ENCODE measurements at regions not wholly inside any gene's neighbourhood (a gene's known extent, or its start where the extent isn't known, plus 50 kb on each side); places are given as distances from the start of the nearest gene placed in this dataset.

GRCh38 chr9:86637515-86637914, 283.3 kb upstream of the TUT7 start:
- TF ChIP-seq, protein P1, sequence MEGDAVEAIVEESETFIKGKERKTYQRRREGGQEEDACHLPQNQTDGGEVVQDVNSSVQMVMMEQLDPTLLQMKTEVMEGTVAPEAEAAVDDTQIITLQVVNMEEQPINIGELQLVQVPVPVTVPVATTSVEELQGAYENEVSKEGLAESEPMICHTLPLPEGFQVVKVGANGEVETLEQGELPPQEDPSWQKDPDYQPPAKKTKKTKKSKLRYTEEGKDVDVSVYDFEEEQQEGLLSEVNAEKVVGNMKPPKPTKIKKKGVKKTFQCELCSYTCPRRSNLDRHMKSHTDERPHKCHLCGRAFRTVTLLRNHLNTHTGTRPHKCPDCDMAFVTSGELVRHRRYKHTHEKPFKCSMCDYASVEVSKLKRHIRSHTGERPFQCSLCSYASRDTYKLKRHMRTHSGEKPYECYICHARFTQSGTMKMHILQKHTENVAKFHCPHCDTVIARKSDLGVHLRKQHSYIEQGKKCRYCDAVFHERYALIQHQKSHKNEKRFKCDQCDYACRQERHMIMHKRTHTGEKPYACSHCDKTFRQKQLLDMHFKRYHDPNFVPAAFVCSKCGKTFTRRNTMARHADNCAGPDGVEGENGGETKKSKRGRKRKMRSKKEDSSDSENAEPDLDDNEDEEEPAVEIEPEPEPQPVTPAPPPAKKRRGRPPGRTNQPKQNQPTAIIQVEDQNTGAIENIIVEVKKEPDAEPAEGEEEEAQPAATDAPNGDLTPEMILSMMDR (IDR thresholded peaks at IDR 0.05 in 8 of 11, conservative IDR thresholded peaks at IDR 0.05 in 3 of 11), result peak in 6 of 11 experiments; percentile 20 to 43 (median 30)
- no peak for TF ChIP-seq POLR2A (IDR thresholded peaks at IDR 0.05)
- TF ChIP-seq POLR2AphosphoS5 (IDR thresholded peaks at IDR 0.05), result no peak

All from spleen (tissue), 7 donors.